Left renal pelvis (tissue), 4 donors: ENCODE measurements at regions not wholly inside any gene's neighbourhood (a gene's known extent, or its start where the extent isn't known, plus 50 kb on each side); places are given as distances from the start of the nearest gene placed in this dataset.

Experiments
- DNase-seq, 4 donors: peaks; one replicate each; pipeline ENCODE4 v3.0.0-alpha.2; 2013; ENCODE audit warnings: low read depth in 4 of 4, low spot score in 3 of 4

DNA sequence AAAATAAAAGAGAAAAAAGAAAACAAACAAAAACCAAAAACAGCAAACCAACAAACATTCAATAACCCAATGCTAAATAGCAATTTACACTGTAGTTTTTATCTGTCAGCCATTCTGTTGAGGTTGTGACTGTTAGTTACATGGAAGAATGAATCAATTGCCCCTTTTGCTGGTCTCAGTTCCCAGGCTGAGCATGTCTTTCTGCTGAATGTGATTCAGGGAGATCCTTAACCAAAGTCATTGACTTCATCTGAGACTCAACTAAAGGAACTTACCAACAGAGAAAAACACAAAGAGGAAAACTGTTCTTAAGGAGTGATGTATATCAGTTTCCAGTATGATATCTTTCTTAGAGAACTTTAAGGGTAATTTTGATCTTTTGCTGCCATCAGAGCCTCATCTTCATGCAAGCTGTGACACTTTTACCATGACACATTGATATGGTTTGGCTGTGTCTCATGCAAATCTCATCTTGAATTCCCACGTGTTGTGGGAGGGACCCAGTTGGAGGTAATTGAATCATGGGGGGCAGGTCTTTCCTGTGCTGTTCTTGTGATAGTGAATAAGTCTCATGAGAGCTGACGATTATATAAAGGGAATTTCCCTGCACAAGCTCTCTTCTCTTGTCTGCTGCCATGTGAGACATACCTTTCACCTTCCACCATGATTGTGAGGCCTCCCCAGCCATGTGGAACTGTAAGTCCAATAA is 469.8 kb downstream of the KIF20B start:
- DNase-seq: no peak

GRCh38 chr10:90174531-90174930 is 473.1 kb downstream of the KIF20B start:
- no peak for DNase-seq

DNA sequence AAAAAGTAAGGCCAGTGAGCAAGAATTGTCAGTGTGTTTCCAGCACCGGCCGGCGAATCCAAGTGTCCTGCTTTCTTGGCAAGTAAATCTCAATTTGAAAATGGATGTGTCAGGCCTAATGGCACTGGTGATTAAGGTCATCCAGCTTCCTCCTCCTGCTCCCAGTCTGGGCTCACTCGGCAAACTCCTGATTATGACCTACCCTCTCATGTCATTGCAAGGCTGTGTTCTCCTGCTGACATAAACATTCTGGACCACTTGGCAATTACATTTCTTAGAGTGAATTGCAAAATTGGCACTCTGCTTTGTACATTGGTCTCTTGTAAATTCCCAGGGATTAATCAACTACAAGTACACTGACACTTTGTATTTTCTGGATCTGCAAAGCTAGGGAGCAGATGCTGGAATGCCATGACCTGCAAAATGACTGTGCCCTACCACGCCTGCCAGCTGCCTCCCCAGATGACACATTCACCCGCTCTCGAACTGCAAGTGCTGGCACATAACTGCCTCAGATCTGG is 473.8 kb downstream of the KIF20B start:
- DNase-seq: no peak

- no peak for DNase-seq
Observed at GRCh38 chr10:90179696-90180407, 478.5 kb downstream of the KIF20B start.

GRCh38 chr10:90180886-90181691 is 479.7 kb downstream of the KIF20B start:
- DNase-seq: no peak

DNA sequence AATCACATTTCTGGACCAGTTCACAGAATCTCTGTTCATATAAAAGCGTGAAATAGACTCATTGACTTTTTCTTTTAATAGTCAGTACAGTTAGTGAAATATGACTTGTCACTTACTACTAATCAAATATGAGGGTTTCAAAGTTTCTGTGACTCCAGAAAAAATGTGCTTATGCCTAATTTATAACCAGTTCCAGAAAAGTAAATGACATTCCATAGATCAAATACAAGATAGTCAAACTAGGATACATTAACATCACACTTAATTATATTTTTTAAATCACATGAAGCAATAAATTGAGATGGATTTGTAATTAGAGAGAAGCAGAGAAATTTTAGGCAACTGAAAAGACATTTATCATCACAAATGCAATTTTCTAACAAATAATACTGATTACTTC is 491.4 kb downstream of the KIF20B start:
- no peak for DNase-seq

- no peak for DNase-seq
Observed at GRCh38 chr10:90193240-90193985, 492.0 kb downstream of the KIF20B start.

DNA sequence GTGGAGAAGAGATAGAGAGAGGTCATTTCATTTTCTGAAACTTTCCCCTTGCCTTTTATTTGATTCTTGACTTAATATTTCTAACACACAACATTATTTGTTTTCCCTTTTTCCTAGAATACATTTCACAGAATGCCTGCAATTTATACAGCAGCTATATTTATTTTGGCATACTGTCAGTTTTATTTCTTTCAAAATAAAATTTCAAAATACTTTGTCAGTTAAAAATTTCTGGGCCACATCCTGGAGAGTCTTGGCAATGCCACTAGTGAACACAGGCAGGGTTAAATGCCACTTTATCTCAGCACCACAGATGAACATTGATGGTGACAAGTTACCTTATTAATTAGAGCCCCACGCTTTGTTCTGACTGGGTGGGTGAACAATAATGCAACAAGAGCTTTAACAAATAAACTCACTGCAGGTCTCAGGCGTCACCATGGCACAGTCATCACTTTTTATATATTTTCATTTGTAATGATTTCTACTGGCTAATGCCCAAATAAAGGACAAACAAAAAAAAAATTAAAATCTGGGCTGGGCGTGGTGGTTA is 494.0 kb downstream of the KIF20B start:
- no peak for DNase-seq

DNA sequence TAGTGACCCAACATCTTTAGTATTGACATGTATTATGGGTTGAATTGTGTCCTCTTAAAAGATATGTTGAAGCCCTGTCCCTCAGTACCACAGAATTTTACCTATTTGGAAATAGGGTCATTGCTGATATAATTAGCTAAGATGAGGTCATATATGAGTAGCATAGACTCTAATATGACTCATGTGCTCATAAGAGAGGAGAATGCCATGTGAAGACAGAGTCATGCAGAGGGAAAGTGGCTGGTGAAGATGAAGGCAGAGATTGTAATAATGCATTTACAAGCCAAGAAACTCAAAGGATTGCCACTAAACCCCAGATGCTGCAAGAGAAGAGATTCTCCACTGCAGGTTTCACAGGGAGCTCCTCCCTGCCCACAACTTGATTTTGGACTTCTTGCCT is 496.4 kb downstream of the KIF20B start:
- DNase-seq: no peak

DNA sequence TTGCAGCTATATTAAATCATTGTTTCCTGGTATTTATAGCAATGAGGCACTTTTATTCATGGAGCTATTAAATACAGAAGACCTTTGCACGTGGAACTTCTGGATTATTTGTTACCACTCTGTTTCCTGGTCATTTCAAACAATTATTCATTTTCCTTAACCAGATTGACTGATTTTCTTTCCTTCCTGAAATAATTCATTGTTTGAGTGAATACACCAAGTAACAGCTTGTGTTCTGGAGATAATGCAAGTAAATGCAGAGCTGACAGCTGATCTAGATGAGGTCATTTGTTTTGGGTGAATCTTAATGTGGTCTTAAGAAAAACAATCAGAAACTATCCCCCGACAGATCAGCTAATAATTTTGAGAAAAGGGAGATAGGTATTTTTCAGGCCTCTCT is 497.7 kb downstream of the KIF20B start:
- peak; percentile 8 to 29 (median 14) for DNase-seq

DNA sequence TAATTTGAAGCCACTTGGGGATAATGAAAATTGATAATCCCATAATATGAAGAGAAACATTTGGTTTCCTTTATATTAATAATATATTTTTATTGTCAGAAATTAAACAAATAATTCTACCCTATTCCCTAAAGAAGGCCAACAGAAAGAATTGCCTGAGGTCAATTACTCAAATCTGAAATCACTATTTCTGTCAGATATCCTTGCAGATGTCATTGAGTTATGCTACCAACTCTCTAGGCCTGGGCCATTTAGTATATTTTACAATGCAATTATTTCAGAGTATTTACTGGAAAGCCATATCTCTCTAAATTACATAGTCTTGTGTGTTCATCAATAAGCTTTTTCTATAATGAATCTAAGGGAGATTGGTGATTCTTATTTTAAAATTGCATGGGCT is 498.1 kb downstream of the KIF20B start:
- DNase-seq: no peak

DNA sequence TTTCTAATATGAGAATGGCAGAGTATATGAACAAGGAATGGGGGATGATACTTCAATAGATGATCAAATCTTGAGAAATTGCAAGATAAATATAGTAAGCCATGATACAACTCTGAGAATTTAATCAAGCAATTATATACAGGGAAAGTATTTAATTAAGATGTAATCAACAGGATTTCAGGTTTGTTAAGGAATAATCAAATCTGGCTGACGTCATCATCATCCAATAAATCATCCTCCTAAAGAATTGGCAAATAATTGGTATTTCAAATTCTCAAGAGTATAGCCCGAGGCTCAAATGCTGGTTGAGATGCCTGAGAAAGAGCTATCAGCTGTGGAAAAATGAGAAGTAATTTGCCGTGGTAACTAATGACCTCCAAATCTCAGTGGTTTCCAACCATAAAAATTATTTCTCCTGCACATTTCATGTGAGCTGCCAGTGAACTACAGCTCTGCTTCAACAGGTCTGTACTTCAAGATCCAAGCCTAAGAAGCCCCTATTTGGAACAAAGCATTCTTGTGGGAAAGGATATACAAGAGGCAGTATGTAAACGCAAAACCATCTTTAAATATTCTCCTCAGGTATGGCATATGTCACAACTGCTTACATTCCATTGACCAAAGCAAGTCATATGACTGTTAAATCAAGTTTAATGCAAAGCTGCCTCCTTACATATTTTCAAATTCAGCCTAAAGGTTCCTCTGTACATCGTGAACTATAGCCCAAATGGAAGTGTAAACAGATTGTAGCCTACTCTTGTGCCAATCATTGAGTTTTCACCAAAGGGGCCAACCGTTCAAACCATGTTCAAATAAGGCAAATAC is 503.0 kb downstream of the KIF20B start:
- DNase-seq: no peak

GRCh38 chr10:90204956-90205314 is 503.5 kb downstream of the KIF20B start:
- DNase-seq: no peak

GRCh38 chr10:90205340-90205739 is 503.9 kb downstream of the KIF20B start:
- no peak for DNase-seq

- no peak for DNase-seq
Observed at GRCh38 chr10:90213346-90213745, 512.0 kb downstream of the KIF20B start.

DNA sequence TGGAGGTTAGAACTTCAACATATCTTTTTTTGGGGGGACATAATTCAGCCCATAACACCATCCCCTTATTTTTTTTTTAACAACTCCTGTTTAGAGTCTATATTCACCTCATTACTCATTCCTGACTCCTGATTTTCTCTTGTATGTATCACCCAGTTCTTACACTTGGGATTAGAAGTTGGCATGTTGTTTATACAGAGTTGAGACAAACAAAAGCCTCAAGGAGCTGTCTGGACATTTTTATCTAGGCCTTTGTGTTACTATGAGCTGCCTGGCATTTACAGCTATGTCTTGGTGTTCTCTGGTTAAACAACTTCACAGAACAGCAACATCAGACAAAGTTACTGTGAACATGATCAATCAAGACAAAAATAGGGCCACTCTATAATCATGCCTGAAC is 517.5 kb downstream of the KIF20B start:
- DNase-seq: no peak

DNA sequence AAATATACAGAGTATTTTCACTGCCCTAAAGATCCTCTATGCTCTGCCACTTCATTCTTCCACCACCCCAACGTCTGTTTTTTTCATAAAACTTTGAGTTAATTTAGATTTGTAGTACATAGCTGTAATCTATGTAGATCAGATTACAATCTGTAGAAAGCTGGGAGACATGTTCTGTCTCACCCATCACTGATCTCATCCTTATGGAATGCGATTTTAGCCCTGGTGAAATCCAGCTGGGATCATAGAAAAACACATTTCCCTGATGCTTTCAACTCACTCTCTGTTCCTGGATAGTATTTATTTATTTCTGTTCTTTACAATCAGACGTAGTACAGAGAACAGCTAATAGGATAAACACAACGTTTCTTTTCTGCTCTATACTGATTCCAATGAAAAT is 521.0 kb downstream of the KIF20B start:
- DNase-seq: no peak

DNA sequence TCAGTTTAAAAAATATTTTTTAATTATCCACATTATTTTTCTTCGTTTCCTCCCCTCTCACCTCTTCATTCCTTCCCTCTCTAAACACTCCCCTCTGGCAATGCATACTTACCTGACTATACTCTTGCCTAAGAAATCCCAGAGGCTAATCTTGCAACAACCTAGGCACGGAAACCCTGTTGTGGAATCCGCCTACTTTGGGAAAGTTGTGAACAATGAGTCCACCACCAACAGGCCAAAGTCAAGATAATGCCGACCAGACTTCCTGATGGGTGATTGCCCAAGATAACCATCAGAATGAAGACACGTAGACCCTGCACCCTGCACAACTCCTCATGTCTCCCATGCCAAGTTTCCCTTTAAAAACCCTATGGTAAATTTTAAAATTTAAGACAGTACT is 521.5 kb downstream of the KIF20B start:
- no peak for DNase-seq

DNA sequence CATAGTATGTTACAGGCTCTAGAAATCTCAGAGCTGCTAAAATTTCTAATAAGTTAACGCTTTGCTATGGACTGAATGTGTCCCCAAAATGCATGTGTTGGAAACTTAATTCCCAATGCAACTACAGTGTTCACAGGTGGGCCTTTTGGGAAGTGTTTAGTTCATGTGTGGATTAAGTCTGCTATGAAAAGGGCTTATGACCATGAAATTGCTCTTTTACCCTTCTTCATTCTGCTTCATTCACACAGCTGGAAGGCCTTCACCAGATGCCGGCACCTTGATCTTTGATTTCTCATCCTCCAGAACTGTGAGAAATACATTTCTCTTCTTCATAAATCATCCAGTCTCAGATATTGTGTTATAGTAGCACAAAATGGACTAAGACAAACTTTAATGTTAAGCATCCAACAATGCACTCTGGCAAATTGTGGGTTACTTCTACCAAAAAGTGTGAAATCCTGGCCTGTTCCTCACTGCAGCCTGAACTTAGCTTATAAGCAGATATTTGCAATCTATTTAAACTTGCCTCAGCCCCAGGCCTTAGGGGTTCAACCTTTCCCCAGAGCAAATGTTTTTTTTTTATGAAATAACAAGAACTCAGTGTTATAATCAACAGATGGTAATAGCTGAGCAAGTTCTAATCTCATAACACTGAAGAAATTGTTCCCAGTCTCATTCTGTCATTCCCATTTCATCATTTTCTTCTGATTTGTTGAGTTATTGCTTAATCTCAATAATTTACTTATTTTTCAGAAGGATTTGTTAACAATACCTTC is 523.6 kb downstream of the KIF20B start:
- DNase-seq: no peak
